ENCODE measurements at regions not wholly inside any gene's neighbourhood (a gene's known extent, or its start where the extent isn't known, plus 50 kb on each side); places are given as distances from the start of the nearest gene placed in this dataset.
"Not testable (repeated sequence)": the region's sequence is repeated elsewhere in the genome, so short reads cannot be mapped to it uniquely, and the experiment has no call there.

DNA sequence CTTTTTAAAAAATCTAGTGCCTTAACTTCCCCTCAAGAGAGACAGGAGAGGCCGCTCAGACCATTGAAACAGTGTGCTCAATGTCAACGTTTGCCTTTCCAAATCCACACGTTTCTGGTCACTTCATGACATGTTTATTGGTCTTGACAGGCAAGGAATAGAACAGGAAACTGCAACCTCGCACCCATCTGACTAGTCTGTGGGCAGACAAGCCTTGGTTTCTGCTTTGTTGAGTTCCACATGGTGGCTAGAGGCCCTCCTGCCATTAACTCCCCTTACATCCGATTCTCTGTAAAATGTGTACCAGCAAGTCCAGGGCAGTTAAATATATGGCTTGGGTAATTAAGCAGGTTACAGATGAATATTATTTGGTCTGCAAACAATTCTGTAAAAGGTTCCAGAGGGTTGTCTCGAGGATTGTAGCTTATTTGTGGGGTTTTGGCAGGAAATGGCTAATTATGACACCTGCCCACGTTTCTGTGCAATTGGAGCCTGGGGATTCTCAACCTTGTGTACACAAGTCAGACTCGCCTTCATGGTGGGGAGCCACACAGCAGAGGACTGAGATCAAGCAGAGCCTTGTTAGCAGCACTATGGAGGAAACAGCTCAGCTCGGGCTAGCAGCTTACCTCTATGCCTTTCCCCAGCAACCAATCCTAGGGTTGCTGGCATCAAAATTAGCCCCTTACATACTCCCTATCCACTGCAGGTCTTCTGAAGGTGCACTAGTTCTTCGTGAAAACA, 317.5 kb upstream of the IGF1R start:
- DNase-seq (ENCODE audit: low spot score): no peak

DNA sequence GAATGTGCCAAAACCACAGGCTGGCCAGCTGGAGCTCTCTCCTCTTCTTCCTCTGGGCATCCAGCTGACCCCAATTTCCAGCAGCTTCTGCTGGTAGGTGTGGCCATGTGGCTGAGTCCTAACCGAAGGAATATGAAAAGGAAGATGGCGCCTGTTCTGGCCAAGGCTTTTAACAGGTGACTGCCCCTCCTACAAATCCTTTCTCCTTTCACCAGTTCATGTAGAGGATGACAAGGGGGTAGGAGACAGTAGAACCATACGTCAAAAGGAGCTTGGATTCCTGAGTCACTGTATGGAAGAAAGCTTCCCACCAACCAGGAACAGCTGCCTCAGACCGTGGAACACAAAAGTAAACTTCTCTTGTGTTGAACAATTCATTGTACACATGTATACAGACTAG, 316.7 kb upstream of the IGF1R start:
- DNase-seq (ENCODE audit: low spot score): no peak

- DNase-seq (ENCODE audit: low spot score): no peak
Observed at GRCh38 chr15:98333251-98333650, 315.1 kb upstream of the IGF1R start.

DNA sequence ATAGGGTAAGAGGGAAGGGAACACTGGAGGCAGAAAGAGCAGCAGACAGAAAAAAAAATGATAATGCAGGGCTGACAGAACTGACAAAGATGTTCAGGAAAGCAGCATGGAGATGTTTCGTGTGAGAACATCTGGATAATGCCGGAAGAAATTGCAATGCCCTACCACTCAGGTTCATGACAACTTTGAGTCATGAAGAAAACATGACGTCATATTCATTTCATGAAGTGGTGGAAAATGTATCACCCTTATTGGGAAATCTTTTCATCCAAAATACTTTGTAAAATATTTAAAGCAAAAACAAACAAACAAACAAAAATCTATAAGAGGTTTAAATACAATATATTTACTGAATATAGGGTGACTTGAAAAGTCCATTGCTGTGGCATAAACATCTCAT, 305.4 kb upstream of the IGF1R start:
- no peak for DNase-seq (ENCODE audit: low spot score)

DNA sequence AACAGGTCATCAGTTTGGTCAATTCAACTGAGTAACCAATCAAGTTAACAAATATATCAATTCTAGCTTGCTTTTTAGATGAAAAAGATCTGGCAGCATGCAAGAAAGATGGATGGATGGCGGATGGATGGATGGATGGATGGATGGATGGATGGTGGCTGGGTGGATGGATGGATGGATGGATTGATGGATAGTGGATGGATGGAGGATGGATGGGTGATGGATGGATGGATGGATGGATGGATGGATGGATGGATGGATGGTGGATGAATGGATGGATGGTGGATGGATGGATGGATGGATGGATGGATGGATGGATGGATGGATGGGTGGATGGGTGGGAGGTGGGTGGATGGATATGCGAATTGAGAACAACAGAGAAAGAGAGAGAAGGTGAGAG, 303.7 kb upstream of the IGF1R start:
- DNase-seq (ENCODE audit: low spot score): no peak

GRCh38 chr15:98347001-98347400, 301.3 kb upstream of the IGF1R start:
- no peak for DNase-seq (ENCODE audit: low spot score)

- no peak for DNase-seq (ENCODE audit: low spot score)
Observed at GRCh38 chr15:98347866-98348265, 300.5 kb upstream of the IGF1R start.

DNA sequence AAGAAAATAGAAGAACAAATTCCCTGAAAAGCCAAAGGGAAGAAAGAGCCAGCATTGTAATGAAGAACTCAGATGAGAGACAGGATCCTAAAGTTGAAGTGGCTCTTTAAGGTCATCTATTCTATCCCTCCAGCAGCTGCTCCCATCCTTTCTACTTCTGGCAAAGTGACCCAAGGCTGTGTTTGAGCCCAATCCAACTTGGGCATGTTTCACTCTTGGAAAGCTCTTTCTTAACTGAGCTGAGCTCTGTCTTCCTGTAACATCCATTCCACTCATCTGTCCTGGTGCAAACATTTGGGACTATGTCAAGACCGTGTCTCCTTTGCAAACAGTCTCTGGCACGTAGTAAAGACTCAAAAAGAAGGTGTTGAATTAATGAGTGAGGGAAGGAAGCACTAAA, 298.1 kb upstream of the IGF1R start:
- DNase-seq (ENCODE audit: low spot score): no peak

DNA sequence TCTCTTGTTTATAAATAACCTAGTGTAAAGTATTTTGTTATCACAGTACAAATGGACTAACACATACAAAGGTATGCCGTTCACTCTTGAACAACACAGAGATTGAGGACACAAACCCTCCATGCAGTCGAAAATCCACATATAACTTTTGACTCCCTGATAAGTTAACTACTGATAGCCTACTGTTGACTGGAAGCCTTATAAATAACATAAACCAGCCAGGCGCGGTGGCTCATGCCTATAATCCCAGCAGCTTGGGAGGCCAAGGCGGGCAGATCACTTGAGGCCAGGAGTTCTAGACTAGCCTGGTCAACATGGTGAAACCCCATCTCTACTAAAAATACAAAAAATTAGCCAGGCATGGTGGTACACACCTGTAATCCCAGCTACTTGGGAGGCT, 290.1 kb upstream of the IGF1R start:
- DNase-seq (ENCODE audit: low spot score): not testable (repeated sequence)

GRCh38 chr15:98358971-98359370, 289.4 kb upstream of the IGF1R start:
- DNase-seq (ENCODE audit: low spot score): no peak

DNA sequence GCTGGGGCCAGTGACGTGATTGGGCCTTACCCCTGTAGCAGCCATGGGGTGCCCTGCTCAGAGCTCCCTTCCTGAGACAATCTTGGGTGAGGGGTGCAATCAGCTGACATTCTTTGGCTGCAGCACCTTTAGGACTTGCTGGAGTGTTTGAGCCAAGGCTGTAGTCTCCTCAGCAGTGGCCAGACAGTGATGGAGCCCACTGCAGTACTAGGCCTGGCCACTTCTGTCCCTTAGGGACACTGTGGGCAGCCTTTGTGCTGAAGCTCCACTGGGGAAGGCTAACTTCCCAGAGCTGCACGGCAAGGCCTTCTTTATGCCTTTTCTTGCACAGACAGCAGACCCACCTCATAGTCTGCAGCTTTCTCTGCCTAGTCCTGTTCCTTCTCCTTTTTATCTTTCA, 284.9 kb upstream of the IGF1R start:
- no peak for DNase-seq (ENCODE audit: low spot score)

GRCh38 chr15:98363955-98364354, 284.4 kb upstream of the IGF1R start:
- no peak for DNase-seq (ENCODE audit: low spot score)

DNA sequence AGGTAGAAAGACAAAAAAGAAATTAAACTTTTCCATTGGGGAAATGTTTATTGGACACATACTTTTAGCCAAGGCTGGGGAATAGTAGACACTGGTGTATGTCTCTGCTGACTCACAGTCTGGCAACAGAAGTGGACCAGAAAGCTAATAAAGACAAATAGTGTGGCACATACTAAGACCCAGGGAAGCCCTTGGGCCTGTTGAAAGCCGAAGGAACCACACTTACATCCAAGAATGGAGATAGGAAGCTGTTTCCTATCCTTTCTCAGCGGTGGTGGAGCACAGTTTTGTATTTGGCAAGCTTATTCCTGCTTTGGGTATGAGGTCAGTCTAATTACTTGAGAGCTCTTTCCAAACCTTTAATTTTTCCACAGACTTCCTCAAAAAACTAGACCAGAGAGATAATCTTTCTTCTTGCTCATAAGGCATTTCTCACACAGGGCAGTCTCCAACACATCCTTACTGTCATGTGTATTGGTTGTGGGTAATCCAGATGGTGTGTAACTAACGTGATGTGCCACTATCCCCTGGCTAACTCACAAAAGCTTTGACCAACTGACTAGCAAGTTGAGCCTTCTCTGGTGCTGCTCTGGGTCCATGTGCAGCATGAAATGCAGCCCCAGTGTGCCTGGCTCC, 279.1 kb upstream of the IGF1R start:
- no peak for DNase-seq (ENCODE audit: low spot score)

DNA sequence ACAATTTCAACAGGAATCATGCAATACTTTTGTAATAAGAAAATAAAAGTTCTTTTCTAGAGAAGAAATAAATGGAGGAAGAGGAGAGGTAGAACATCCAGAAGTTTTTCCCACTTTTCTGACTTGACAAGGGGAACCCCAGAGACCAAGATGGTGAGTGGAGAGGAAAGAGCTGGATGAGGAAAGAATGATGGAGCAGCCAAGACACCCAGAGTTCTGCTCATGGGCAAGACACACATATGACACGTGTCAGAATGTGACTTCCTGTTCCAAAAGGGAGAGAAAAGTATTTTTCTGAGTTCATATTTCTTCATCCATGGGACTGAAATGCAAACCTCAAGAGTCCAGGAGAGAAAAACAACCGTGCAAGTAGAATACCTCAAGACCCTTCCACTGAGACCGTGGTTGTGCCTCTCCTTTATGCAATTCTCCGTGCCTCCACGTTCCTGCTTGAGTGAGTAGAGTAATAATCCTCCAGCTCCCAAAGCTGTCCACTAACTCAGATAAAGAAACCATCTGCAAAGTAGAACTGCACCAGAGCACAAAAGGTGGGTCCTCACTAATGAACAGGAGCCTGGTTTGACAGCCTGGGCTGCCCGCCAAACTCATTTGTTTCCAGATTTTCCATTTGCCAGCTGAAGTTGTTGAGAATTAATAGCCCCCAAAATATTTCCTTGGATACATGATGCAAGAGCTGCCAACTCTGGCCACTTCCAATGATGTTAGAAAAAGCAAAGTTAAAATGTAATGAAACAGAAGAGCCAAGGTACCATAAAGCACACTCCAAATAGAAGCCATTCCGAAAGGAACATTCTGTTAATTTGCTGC, 272.6 kb upstream of the IGF1R start:
- DNase-seq (ENCODE audit: low spot score): no peak

- DNase-seq (ENCODE audit: low spot score): no peak
Observed at GRCh38 chr15:98380721-98381120, 267.6 kb upstream of the IGF1R start.

DNA sequence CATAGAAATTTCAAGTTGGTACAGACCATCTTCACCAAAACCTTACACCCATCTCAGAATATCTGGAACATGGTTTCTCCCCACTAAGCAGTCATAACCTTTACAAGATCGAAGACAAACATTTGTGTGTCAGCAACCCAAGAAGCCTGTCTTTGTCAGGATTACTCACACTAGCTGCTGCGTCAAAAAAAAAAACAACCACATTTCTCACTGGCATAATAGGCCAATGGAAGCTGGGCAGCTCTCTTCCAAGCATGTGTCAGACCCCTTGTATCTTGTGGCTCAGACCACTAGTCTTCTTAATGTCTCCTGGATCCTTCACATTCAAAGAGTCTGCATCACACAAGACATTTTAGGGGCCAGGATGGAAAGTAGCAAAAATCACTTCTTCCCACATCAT, 266.9 kb upstream of the IGF1R start:
- DNase-seq (ENCODE audit: low spot score): no peak

GRCh38 chr15:98382139-98382538, 266.2 kb upstream of the IGF1R start:
- no peak for DNase-seq (ENCODE audit: low spot score)

- no peak for DNase-seq (ENCODE audit: low spot score)
Observed at GRCh38 chr15:98383571-98383970, 264.8 kb upstream of the IGF1R start.

DNA sequence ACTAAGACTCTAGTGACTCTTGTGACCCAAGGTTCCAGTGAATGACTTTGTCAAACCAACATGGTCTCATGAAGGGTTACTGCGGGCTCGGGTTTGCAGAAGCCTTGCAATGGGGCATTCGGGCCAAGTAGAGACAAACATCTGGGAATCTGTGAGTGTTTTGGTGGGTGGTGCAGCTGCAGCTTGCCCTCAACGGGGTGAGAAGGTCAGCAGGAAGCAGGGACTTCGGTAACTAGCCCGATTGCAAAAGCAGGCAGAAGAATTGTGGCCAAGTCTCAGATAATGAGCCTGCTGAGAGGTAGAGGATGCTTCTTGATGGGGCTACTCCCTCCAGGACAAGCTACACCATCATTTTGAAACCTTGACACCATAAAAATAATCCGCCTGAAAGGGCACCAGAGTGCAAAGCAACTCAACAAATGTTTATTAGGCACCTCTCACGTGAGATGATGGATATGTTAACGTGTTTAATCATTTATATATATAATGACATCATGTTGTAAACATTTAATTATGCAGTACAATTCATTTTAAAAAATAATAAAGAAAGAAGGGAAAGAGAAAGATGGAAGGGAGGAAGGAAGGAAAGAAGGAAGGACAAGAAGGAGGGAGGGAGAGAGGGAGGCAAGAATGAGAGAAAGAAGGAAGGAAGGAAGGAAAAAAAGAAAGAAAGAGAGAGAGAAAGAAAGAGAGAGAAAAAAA, 263.9 kb upstream of the IGF1R start:
- no peak for DNase-seq (ENCODE audit: low spot score)

GRCh38 chr15:98385752-98386381, 262.5 kb upstream of the IGF1R start:
- DNase-seq (ENCODE audit: low spot score): no peak

DNA sequence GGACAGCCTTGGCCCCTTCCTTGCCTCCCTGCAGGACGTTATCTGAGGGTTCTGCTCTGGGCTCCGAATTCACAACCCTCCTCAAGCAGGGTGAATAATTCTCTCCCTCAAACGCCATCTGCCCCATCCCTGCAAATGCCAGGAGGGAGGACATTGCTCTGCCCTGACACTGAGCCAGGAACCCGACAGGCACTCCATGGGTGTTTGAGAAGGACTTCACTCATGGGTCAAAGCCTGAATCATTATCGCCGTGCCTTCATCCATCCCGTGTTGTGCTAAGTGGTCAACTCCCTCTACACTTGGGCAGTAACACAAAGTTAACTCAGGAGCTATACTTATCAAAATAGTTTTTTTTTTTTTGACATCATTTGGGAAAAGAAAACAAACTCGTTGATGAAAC, 261.8 kb upstream of the IGF1R start:
- DNase-seq (ENCODE audit: low spot score): no peak

- no peak for DNase-seq (ENCODE audit: low spot score)
Observed at GRCh38 chr15:98387866-98388265, 260.5 kb upstream of the IGF1R start.
